GM19397 (cell line): ENCODE measurements at regions not wholly inside any gene's neighbourhood (a gene's known extent, or its start where the extent isn't known, plus 50 kb on each side); places are given as distances from the start of the nearest gene placed in this dataset.

Experiments used
- ATAC-seq: cut with Tn5 transposase; IDR thresholded peaks from one replicate; pipeline ENCODE4 v1.9.1; 2021; ENCODE audit warnings: mild to moderate bottlenecking, moderate library complexity; ENCODE audit not compliant: unreplicated experiment

DNA sequence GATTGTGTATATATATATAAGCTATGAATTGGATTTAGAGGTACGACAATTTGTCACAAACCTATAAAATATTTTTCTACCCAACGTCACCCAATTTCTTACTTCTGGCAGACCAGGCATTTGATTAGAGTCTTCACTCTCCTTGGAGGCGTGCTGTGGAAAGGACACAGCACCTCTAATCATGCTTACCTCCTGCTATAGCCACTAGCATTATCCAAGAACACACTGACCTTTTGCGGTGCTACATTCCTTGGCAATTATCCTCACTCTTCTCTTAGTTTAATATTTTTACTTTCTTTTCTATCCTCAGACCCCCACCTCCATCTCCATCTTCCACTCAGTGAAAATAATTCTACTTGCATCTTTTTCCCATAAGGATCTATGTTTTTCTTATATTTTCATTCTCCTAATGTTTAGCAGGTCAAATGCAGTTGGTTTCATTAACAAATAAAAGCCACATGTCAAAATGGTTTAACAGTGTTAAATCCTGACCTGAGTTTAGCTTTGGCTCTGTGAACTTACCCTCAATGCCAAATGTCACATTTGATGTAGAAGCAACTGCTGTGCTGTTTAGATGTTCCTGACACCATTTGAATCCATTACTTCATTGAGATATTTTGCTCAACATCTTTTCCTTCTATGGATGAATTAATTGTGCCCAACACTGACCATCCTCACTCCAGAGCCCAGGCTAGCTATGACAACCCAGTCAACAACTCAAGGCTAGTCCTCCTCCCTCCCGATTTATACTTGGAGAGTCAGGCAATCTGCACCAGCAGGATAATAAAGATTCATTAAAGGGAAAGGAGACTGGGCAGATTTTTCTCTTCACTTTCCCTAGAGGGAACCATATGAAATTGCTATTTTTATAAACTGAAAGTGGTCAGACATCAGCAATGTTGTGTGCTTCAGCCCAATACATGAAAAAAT, 240.5 kb downstream of the MREG start:
- no peak for ATAC-seq

DNA sequence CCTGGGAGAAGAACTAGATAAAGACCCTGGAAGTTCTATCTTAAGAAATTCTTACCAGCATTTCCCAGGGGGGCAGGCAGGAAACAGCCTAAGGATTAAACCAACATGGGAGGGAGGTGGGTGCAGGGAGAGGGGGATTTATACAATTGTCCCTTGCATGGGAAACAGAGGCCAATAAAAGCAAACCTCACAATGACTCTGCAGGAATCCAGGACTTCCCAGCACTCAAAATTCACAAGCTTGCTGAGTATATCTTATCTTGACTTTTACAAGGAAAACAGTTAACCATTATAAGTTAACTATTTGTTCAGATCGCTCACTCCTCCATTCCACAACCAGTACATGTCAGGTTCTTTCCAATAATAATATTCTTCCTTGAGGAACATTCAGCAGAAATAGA, 241.3 kb downstream of the MREG start:
- ATAC-seq = no peak

DNA sequence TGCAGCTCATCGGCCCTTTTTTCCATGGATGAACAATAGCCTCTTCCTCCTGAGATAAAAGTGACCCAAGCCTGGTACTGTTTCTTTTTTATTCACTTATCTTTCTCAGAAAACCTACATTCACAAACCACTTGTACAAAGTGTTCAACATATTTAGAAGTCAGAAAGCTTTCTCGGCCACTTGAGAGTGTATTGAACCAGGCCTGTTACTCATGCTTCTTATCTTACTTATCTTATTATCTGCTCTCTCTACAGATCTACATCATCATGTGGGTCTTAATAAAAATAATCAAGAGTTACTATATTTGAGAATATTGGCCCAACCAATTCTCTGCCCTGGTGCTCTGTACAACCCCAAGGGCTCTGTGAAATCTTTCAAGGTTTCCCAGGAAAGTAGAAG, 242.1 kb downstream of the MREG start:
- no peak for ATAC-seq

DNA sequence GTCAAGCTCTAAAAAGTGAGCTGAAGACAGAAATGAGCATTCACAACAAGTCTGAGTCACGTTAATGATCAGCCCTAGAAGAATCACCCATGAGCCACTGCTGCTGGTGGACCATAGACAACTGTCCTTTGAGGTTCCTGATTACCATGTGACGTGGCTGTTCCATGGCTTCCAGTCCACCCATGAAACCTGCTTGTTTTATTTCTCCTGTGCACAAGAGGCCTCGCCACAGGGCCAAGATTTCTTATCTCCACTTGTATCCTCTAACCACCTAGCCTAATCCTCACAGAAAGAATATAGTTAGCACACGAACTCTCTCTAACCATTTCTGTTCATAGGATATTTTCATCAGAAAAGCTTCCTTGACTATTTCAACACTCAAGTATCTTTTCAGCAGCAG, 242.7 kb downstream of the MREG start:
- ATAC-seq = no peak

DNA sequence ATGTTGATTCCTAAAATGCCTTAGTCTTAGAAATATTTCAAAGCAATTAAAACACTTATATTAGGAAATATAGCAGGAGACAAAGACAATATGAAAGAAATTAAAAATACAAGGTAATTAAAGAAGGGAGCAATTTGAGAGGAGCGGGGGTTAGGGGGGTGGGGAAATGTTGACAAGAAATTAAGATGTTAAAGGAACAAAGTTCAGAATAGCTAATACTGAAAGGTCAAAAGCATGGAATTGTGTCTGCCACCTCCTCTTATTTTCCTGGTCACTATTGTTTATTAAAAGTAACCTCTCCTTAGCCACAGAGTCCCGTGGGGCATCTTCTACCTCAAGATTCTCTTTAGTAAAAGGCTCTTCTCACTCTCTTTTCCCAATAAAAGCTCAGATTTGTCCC, 244.1 kb downstream of the MREG start:
- no peak for ATAC-seq

DNA sequence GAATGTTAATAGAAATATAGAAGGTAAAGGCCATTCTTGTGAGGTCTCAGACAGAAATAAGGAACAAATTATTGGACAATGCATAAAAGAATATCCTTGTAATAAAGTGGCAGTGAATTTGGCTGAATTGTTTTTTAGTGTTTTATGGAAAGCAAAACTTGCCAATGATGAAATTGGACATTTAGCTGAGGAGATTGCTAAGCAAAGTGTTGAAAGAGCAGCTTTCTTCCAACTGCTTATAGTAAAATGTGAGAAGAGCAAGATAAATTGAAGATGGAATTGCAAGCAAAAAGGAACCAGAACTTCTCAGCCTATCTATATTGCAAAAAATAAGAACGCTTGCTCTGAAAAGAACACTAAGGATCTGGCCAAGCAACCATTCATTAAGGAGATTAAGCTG, 245.7 kb downstream of the MREG start:
- ATAC-seq = no peak

DNA sequence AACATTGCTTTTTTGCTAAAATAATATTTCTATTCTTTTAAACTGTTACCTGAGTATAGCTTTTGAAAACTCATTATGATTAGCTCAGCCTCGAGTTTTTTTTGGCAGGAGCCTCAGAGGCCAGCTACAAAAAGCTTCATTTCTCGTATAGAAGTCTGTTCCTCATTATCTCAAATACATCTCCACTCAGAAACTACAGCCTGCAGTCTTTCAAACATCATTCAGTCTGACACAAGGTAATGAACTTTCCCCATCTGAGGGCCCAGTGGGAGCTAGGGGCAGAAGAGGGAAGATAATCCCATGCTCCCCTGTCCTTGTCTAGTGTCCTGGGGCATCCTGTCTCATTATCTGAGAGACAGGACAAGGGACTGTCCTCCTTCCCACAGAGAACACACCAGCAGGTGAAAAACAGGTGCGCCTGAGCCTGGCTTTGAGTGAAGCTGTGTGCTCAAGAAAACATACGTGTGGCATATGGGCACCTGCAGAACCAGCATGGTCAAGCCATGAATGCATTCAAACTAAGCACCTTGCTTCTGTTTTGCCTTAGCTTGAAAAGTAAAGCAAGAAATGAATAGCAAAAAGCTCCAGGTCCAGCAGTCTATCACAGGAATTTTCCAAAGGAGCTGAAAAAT, 247.5 kb downstream of the MREG start:
- no peak for ATAC-seq

DNA sequence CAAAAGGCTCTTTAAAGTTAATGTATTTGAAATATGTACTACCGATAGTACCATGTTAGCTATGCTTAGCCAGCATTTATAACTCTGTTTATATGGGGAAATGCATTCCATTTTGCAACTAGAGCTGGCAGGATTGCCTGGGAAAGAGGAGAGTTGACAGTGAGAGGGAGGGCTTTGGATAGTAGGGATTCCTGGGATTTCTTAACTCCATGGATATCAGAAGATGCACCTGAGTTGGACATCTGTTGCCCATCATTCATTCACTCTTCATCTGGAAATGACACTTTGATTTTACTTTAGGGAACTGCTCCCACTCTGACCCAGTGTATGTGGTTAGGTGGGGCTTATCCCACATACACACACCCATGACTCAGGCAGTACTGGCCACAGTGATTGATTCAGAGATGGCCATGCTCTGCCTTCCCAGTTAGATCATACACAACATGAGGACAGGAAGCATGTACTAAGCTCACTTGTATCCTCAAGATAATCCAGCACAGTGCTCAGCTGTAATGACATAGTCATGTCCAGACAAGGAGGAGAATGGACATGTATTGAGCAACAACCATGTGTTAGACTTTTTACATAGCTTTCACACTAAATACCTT, 248.8 kb downstream of the MREG start:
- ATAC-seq = no peak

DNA sequence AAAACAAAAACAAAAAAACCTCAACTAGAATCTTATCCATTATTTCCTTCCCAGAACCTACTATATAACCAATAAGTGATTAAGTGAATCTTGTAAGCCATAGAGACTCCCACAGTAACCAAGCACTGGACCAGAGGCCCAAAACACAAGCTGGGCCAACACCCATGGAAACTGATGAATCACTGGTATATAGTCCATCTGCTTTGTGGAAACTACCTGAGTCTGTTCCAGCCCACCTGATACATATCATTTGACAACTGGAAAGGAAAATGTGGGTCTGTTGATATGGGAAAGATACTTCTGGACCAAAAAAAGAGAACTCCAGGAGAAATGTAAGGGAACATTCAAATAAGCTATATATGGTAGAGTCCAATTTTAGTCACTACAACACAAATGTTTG, 252.8 kb downstream of the MREG start:
- no peak for ATAC-seq

DNA sequence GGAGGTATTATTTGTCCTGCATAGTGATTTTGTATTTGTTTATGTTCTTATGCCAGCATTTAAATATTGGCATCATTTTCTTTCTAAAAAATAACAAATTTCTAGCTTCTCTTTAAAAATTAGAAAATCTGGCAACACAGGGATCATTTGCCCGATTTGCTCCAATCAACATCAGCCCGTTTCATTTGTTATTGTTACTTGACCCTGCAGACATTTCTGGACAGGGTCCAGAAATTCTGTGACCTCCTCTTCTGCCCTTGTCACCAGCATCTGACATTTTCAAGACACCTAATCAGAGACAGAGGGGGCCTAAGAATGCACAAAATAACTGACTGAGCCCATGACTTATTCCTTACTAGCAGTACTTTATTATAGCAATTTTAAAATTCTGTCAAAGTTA, 253.3 kb downstream of the MREG start:
- ATAC-seq = no peak

DNA sequence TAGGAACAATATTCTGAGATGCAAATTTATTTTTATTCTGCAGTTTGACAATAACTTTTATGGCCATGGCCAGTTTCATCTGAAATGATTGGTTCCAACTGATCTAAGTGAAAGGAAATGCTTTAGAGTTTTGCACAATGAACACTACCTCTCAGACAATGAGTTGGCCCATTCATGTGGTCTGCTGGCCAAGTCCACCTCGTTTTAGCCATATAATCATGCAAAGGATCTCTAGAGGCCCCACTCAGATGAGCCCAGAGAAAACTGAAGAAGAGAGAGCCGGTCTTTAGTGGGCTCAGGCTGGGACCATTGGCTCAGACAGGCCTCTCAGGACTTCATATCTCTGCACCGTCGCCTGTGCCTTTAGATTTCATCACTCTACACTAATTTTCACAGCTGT, 254.7 kb downstream of the MREG start:
- no peak for ATAC-seq

DNA sequence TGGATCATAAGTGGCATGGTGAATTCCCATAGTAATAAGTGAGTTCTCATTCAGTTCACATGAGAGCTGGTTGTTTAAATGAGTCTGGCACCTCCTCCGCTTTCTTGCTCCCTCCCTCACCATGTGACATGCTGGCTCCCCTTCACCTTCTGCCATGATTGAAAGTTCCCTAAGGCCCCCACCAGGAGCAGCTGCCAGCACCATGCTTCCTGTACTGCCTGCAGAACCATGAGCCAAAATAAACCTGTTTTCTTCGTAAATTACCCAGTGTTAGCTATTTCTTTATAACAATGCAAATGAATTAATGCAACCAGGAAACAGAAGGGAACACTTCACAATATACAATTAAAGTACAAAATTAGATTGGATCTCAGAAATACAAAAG, 257.0 kb downstream of the MREG start:
- no peak for ATAC-seq

DNA sequence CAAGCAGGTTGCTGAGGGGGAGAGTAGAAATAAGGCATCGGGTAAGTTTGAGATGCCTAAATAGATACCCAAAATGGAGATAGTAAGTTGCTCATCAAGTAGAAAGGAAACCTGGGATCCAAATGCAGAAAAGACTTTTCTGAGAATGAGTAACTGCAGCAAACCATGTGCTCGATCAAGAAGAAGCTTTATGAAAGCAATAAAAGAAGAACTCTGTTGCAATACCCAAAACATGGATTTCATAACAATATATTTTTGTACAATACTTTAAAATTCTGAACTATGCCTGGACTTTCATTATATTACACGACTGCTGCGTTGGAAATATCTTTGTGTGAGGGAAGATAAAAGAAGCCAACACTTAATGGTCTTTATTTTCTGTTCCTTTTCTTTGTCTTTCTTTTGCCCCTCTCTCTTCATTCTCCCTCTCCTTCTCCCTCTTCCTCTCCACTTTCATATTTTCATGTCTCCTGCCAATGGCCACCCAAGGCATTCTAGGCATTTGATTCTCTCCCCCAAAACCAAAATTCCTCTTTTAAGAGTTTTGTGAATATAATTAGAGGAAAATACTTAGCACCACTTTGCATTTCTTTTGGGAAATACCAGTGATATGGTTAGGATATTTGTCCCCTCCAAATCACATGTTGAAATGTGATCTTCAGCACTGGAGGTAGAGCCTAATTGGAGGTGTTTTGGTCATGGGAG, 257.6 kb downstream of the MREG start:
- ATAC-seq = no peak

DNA sequence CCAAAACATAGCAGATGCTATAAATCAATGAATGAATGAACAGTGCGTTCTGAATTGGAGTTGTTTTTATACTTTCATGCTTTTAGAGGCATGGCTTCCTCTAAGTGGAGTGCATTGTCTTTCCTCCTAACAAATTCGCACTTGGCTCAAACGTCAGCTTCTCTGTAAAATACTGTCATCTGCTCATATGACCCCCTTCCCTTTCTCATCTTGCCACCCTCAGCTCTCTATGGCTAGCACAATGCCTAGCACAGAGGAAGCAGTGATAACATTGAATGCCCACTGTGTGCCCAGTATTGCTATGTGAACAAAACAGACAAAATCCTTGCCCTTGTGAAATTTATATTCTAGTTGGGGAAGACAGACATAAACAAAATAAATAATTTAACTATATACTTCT, 258.8 kb downstream of the MREG start:
- ATAC-seq = no peak

DNA sequence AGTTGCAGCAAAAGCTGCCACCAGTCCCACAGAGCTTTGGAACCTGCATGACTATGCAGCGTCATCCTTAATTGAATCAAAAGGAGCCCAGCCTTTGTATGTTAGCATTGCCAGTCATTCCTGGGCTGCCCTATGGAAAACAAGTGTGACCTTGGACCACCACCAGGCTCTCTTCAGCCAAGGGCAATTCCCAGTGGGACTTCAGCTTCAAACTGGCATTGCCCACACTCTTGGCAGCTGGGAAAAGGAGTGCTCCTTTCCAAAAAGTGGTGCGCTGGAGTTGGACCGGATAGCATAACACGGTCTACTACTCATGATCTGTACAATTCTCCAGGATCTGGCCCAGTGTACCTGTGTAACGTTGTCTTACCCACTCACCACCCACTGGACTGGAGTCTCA, 259.5 kb downstream of the MREG start:
- no peak for ATAC-seq

DNA sequence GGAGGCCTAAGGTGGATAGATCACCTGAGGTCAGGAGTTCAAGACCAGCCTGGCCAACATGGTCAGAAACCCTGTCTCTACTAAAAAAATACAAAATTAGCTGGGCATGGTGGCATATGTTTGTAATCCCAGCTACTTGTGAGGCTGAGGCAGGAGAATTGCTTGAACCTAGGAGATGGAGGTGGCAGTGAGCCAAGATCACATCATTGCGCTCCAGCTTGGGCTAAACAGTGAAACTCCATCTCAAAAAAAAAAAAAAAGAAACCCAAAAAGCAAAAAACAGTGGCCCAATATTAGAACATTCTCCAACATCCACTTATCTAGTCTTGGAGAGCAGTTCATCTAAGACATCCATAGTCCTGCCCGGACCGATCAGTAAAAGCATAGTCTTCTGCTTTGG, 260.4 kb downstream of the MREG start:
- ATAC-seq = no peak

DNA sequence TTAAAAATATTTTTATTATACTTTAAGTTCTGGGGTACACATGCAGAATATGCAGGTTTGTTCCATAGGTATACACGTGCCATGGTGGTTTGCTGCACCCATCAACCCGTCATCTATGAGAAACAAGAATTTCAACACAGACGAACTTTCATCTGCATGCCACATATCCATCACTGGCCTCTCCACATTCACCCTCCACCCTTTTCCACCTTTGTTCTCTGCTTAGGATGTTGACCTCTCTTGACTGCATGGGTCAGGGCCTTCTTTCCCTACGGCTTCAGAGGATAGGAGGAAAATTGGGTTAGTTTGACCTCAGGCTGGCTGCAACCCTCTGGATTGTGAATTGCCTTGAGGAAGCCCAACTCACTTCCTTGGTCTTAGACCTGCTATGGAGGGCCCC, 260.9 kb downstream of the MREG start:
- ATAC-seq = no peak

DNA sequence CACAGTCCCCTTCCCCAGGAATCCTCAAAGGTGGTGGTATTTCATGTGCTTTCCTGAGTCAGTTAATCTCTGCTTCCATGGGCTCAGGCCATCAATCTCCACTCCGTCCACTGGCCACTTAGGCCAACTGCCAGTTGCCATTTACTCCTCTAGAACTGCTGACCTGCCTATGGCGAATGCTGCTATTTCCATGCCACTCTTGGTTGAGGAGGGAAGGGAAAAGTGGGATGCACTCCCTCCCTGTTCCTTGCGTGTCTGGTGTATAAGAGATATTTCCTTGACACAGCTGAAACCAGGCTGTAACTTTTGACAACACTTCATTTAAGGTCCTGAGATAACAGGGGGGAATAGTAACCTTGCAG, 261.5 kb downstream of the MREG start:
- ATAC-seq = no peak

DNA sequence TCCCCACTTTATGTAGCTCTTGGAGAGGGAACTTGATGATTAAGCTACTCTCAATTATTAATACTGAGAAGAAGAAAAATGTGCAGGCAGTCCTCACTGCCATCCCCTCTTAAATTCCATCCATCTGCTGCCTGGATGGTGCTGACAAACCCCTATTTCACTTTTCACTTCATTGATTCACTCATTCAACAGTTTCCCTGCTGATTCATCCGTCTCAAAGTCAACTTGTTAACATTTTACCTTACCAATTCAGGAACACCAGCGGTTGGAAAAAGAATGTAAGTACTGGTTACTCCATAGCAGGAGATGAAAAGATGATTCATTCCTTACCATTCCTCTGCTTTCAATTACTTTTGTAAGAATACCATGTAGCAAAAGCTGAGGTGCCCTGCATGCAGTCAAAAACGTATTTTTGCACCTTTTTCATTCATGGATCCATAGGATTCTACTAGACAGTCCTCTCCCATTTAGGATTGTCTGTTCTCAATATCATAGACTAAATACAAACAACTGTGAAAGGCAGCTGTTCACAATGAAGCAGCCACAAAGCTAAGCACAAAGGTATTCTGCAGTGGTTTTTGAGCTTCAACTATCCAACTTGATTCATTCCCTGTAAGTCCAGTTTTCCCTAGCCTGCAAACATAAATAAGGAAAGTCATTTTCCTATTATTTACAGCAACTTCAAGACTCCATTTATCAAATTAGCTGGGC, 262.0 kb downstream of the MREG start:
- ATAC-seq = no peak

DNA sequence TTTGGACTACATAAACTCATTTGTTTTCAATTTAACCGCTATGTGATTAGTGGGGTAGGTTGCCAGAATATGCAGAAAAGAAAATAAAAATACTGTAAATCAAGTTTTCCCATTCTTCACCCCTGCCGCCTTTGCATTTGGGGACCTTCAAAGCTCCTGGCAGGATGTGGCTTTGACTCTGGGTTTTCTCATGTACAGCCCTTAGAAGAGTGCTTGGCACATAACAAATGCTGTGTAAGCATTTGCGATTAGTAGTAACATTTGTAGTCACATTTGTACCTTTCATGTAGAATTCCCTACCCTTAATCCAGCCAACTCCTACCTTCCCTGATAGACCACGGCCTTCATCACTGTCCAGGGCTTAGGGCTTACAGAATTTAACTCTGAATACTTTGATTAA, 262.6 kb downstream of the MREG start:
- ATAC-seq = no peak
